Epithelial cell of prostate (primary cell): ENCODE measurements at regions not wholly inside any gene's neighbourhood (a gene's known extent, or its start where the extent isn't known, plus 50 kb on each side); places are given as distances from the start of the nearest gene placed in this dataset.
"Not testable (repeated sequence)": the region's sequence is repeated elsewhere in the genome, so short reads cannot be mapped to it uniquely, and the experiment has no call there.

ENCODE experiments used
- DNase-seq: peaks from one replicate; pipeline ENCODE4 v3.0.0-alpha.2; 2011; ENCODE audit warnings: low read depth, low spot score
- H3K27ac ChIP-seq: fragments of 450-650 bp; 2 replicates; pipeline ENCODE4 v1.5.1; 2017; ENCODE audit warnings: mild to moderate bottlenecking

DNA sequence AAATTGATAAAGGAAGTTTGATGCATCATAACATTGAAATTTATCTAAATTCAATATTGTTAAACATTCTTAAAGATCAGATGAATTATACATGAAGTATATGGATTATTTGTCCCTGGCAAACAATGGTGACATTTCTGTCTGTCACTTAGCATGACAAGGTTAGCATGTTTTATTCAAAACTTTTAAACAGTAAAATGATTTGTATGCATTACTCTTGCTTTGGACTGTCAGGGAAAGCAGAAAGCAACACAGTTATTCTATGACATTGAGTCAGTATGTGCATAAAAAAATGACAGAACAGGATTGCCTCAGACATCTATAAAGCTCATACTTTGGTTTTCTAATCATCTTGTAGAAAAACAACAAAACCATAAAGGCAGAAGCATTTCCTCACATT, 193.7 kb downstream of the IZUMO3 start:
- no peak for DNase-seq
- H3K27ac ChIP-seq: no peak overlapping the region

DNA sequence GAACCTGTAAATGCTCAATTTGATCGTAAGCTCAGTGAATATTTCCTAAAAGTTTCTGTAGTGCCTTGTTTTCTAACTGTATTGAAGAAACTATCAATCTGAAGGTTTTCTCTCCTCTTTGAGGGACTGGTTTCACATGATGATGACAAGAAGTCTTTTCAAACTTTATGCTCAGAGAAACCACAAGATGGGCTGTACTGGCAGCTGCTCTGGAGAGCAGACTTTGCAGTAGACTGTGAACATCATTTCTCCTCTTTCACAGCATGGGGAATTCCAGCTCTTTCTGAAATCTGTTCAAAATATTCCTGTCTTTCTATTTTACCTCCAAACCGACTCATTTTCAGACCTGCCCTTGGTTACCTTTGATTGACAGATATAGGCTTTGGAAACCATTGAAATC, 194.4 kb downstream of the IZUMO3 start:
- no peak overlapping the region for H3K27ac ChIP-seq
- DNase-seq: no peak

DNA sequence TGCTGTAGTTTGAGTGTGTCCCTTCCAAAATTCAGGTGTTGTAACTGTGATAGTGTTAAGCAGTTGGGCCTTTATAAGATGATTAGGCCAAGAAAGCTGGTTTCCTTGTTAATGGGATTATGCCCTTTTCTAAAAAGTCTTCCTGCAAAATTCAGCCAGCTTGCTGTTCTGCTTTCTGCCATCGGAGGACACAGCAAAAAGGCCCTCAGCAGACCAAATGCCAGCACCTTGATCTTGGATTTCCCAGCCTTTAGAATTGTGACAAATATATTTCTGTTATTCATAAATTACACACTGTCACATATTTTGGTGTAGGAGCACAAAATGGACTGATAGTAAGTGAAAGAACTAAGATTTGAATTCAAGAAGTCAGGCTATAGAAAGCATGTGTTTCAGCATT, 203.2 kb downstream of the IZUMO3 start:
- no peak for DNase-seq
- H3K27ac ChIP-seq: no peak overlapping the region

DNA sequence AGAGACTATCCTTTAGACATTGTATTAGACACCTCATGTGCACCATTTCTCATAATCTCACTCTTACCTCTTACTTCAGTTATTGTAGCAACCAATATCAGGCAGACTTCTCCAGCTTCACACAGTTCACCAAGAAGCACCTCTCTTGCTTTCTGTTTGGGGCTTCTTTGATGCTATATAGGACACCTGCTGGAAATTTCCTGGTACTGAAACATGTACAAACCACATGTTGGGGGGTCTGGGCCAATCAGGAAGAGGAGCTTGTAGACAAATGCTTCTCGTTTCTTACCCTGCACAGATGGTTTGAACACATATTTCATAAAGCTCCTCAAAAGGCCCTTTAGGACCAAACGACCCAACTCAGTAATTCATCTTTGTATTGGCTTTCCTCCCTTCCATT, 212.1 kb downstream of the IZUMO3 start:
- DNase-seq: no peak
- H3K27ac ChIP-seq: no peak overlapping the region

DNA sequence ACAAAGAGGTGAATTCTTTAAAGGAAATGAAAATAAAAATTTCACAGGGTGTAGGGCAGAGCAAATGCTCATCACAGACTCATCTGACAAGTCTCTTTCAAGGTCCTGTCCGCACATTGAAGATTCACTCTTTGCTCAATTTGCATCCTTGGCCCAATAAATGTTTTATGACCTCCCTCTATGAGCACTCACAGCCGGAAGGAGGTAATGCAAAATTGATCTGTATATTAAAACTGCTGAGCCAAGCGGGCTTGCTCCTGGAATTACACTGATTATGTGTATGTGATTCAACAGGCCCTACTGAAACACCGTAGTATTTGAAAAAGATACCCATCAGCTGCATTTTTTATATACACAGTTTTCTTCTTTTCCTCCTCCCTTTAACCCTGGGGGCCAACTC, 246.8 kb downstream of the IZUMO3 start:
- no peak for DNase-seq

DNA sequence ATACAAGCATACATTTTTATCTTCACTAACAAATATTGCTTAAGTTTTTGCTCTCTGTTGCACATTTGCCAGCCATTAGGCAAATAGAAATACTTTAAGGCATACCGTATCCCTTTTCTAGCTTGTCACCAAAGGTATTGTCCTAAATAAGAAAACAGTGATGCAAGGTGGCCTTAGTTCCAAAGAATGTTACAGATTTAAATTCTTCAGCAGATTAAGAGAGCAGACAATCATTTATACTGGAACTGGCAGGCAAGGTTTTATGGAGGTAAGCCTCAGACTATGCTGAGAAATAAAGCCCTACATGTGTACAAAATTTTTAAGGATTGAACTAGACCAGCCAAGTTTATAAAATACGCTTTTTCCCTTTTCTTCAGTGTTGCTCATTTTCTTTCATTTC, 247.8 kb downstream of the IZUMO3 start:
- H3K27ac ChIP-seq: no peak overlapping the region
- DNase-seq: no peak

More for the DNA sequence above, 246.8 kb downstream of the IZUMO3 start:
- H3K27ac ChIP-seq: no peak overlapping the region

DNA sequence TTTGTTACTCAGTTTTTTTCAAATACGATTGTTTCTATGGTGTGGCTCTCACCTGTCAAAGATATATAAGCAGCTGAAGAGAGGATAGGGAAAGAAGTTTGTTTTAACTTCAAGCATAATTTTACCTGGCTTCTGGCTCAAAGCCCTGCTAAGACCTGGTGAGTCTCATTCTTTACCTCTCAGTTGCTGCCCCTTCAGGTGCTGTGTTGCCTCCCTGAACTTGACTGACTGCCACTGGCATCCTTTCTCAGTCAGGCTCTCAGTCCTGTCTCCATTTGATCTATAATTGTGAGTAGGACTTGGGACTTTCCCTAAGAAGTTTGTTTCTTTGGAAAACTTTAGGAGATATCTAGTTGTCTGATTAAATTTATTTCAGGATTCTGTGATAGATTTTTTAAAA, 249.6 kb downstream of the IZUMO3 start:
- no peak for DNase-seq
- no peak overlapping the region for H3K27ac ChIP-seq

DNA sequence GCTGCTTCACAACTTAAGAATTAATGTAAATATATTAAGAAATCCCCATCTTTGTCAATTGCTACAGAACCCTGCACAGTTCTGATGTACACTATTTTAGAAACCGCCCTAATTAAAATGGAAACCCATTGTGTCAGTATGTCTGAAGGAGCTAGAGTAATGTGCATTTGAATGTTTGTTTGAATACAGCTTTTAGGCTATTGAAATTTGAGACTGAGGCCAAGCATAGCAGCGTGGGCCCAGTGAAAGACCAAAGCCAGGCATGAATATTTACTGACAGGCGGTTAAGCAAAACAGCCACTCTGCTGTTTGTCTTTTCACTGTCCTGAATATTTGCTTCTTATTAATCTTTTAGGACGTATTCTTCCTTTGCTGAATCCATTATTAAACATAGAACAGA, 252.3 kb downstream of the IZUMO3 start:
- no peak for DNase-seq

DNA sequence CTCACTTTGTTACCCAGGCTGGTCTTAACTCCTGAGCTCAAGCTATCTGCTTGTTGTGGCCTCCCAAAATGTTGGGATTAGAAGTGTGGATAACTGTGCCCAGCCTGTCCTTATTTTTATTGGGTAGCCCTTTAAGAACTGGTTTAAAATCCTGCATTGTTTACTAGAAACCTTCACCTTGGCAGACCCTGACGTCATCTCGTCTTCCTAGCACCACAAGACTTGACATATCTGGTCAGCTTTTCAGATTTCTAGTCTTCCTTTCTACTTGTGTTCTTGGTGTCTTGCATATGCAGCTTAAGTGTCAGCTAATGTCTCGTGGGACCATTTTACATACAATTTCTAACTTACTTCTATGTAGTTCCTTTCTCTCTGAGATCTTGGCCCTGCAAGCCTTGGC, 258.9 kb downstream of the IZUMO3 start:
- no peak for DNase-seq
- H3K27ac ChIP-seq: no peak overlapping the region

More for the DNA sequence above, 252.3 kb downstream of the IZUMO3 start:
- no peak overlapping the region for H3K27ac ChIP-seq

DNA sequence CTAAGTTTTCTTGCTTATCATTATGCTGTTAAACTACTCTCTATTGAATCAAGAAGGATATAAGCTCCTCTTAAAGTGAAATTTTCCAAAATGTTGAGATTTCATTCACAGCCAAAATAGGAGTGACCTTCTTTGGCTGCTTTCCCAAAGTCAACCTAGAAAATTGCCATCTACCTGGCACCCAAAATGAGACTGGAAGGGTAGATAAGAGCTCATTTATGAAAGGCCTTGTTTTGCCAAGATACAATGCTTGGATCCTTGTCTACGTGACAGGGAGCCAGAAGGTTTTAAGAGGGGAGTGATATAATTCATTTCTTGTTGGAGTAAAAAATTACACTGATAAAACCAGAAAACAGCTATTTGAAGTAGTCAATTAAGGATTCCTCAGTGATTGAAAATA, 287.1 kb downstream of the IZUMO3 start:
- no peak overlapping the region for H3K27ac ChIP-seq
- no peak for DNase-seq

DNA sequence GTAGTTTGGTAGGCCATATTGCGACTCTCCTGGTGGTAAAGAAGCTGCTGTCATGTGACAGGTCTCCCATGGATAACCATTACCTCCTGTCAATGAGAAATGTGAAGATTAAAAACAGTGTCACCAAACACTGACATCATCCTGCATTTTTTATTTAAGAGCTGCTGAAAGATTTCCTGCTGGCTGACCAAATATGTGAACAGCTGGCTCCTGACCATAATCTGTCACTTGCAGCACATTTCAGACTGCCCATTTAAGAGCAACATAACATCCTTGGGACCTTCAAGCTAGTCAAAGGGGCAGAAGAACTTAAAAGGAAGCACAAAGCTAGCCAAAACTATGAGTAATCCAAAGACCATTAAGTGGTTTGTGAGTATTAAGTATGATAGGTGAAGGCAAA, 288.0 kb downstream of the IZUMO3 start:
- DNase-seq: no peak
- H3K27ac ChIP-seq: no peak overlapping the region

DNA sequence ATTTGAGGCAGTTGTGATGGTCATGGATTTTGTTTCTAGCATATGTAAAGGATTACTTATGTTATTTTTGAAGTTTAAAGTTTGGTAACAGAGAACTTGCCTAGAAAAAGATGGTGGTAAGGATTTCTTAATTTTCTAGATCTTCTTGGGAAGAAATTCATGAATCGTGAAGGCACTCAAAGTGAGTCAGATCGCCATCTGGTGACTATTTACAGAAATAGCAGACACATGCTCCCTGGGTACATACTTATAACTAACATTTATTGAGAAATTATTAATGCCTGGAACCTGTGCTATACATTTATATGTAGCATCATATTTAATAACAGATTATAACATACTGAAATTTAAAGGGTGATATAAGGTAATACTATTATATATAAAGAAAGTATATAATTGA, 299.7 kb downstream of the IZUMO3 start:
- no peak for DNase-seq
- H3K27ac ChIP-seq: no peak overlapping the region

DNA sequence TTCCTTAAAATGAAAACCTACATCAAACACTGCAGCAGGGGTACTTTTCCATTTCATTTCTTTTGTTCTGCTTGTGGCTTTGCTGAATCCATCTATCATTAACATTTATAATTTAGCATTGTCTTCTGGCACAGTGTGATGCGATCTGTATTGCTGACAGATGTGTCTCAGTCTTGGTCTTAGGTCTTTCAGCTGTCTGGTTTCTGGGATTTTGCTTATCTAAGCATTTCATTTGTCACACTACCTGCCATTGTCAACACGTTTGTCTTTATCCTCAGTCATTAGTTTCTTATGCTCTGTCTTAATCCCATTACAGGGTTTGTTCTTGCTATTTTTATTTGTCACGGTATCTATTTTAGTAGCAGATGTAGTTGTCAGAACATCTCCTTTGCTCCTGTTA, 303.1 kb downstream of the IZUMO3 start:
- no peak for DNase-seq

DNA sequence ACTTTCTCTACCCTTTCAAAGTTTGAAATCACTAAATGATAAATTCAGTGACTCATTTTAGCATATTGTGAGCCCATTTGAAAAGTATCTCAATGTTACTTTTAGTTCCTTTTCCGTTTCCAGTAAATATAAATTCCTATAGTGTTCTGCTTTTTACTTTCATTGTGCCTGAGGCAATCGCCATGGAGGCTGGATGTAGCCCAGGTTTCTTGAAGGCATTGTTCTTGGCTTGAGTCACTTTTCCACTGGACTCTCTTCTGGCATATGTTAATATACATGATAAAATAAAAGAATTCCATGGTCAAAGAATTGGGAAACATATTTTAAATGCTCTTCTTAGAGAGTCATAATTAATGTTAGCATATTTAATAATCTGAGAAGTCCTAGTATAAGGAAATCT, 327.0 kb downstream of the IZUMO3 start:
- no peak overlapping the region for H3K27ac ChIP-seq
- no peak for DNase-seq

More for the DNA sequence above, 303.1 kb downstream of the IZUMO3 start:
- H3K27ac ChIP-seq: no peak overlapping the region

DNA sequence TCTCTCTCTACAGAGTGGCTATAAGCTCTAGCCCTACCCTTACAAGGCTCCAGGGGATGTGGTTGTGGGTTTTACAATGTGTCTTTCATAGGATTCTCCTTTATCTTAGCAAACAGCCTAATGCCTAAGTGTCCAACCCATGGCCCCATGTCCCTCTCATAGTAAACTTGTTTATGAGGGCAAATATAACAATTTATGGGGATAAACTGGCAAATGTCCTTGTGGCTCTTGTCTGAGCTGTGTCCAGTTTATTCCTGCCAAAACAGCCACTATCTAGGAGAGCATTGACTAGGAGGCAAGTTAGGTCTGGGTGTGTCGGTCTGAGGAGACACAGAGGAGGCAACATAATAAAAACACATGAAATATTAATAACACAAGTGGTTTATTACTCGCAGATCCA, 335.1 kb downstream of the IZUMO3 start:
- H3K27ac ChIP-seq: no peak overlapping the region

DNA sequence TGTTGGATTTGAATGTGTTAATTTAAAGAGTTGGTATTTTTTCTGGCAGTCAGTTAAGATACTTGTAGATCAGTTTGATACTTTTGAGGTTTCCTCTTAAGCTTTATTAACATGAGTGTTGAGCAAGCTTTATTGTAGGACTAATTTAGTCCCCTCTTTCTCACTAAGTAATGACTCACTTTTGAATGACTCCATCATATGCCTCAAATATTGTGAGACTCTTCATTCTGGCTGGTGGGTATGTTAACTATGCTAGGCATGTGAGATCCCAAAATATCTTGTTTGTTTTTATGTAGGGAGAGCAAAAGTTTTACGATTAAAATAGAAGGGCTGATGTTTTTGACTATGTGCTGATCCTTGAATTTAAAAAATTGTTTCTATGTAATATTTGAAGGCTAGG, 355.7 kb downstream of the IZUMO3 start:
- H3K27ac ChIP-seq: no peak overlapping the region
- DNase-seq: no peak

More for the DNA sequence above, 335.1 kb downstream of the IZUMO3 start:
- DNase-seq: no peak

DNA sequence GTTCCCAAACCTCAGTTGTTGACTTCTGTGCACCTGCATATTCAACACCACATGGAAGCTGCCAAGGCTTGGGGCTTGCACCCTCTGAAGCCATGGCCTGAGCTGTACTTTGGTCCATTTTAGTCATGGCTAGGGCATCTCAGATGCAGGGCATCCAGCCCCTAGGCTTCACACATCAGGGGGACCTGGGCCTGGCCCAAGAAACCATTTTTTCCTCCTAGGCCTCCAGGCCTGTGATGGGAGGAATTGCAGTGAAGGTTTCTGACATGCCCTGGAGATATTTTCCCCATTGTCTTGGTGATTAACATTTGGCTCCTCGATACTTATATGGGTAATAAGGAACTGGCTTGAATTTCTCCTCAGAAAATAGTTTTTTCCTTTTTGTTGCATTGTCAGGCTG, 354.5 kb upstream of the ELAVL2 start:
- DNase-seq, H3K27ac ChIP-seq: not testable (repeated sequence)

DNA sequence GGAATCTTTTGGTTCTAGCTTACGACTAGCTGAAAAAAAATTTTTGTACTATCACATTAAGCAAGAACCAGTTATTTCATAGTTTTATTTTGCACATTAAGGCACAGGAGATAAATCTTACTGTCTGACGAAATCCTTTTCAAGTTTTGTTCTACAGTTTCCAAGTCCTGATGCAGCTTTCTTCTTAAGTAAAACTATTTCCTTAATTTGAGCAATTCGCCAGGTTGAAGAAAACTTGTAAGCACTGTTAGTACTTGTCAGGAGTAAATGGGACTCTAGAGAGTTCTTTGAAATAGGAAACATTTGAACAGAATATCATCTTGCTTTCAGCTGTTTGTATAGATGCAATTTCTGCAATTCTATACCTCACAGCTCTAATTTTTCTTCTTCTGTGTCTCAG, 318.8 kb upstream of the ELAVL2 start:
- no peak overlapping the region for H3K27ac ChIP-seq
- DNase-seq: no peak

DNA sequence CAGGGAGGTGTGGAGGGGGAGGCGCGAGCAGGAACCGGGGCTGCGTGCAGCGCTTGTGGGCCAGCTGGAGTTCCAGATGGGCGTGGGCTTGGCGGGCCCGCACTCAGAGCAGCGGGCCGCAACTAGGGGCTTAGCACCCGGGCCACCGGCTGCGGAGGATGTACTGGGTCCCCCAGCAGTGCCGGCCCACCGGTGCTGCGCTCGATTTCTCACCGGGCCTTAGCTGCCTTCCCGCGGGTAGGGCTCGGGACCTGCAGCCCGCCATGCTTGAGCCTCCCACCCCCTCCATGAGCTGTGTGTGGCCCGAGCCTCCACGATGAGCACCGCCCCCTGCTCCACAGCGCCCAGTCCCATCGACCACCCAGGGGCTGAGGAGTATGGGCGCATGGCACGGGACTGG, 309.0 kb upstream of the ELAVL2 start:
- not testable (repeated sequence) for H3K27ac ChIP-seq, DNase-seq

DNA sequence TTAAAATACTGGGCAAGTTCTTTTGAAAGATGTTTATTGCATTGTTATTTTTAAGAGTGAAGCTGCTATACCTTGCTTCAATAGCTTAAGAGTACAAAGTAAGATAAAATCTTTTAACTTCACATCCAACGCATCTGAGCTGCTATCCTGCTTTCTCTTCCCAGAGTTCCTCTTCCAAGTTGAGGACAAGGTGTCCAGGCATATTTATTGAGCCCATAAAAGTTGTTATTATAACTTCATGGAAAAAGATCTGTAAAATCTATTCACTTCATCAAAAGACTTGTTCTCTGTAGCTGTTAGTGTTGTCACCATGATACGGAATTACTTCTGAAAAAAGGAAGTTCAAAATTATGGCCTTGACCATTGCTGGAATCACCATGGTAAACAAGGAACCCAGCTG, 306.2 kb upstream of the ELAVL2 start:
- DNase-seq: no peak
- H3K27ac ChIP-seq: no peak overlapping the region

DNA sequence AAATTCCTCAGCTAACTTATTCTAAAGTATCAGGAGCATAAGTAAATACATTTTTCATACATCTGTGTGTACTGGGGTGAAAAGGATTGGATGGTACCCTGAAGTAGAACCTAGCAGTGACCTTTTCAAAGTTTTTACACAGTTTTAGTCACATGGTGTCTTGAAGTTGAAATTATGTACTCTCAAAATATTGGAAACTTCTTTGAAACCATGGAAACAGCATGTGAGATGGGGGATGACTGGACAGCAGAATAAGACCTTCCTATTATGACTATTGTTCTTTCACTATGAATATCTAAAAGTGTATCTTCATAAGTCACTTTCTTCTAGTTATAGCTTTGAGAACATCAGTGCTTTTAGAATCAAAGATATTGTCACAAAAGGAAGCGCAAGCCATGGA, 301.5 kb upstream of the ELAVL2 start:
- no peak overlapping the region for H3K27ac ChIP-seq
- DNase-seq: no peak

DNA sequence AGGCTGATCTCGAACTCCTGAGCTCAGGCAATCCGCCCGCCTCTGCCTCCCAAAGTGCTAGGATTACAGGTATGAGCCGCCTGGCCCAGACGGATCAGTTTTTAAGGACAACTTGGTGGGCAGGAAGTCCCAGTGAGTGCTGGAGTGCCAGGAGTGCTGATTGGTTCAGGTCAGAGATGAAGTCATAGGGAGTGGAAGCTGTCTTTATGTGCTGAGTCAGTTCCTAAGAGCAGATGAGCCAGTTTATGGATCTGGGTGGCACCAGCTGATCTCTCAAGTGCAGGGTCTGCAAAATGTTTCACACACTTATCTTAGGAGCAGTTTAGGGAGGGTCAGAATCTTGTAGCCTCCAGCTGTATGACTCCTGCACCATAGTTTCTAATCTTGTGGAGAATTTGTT, 292.1 kb upstream of the ELAVL2 start:
- DNase-seq: no peak
- H3K27ac ChIP-seq: no peak overlapping the region

DNA sequence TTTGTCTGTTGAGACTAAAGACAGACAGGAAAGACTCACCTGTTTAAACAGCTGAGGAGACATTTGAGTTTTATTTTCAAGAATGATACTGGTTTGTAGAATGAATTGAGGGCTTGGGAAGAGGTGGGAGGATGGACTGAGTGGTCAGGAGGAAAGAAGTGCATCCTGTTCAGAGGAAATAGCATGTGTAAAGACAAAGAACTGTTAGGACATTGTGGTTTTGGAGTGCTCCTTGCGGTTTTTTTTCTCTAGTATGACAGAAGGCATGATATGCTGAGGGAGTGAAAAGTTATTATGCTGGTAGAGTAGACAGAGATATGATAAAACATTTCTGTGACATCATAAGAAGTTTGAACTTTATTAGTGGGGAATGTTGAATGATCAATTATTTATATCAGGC, 270.7 kb upstream of the ELAVL2 start:
- no peak for DNase-seq
- H3K27ac ChIP-seq: no peak overlapping the region
